ENCODE measurements at regions not wholly inside any gene's neighbourhood (a gene's known extent, or its start where the extent isn't known, plus 50 kb on each side); places are given as distances from the start of the nearest gene placed in this dataset.
"Not testable (repeated sequence)": the region's sequence is repeated elsewhere in the genome, so short reads cannot be mapped to it uniquely, and the experiment has no call there.

GRCh38 chr4:49157630-49158029 is 171.6 kb downstream of the CWH43 start:
- TF ChIP-seq CTCF (conservative IDR thresholded peaks at IDR 0.05; ENCODE audit: low read depth, low read length); EZH2 (IDR thresholded peaks at IDR 0.05; ENCODE audit: borderline replicate concordance, low read depth, low read length, poor library complexity, severe bottlenecking): not testable (repeated sequence)
